ENCODE measurements at regions not wholly inside any gene's neighbourhood (a gene's known extent, or its start where the extent isn't known, plus 50 kb on each side); places are given as distances from the start of the nearest gene placed in this dataset.

GRCh38 chr12:24069532-24070395, 120.3 kb upstream of the SOX5 start (continued):
- TF ChIP-seq KIAA2018 (CRISPR knock-in tag; IDR thresholded peaks at IDR 0.05; ENCODE audit: borderline replicate concordance) (no peak), ZNF773 (CRISPR knock-in tag; IDR thresholded peaks at IDR 0.05; ENCODE audit: borderline replicate concordance) (no peak), ZKSCAN1 (IDR thresholded peaks at IDR 0.05; ENCODE audit: low read length) (no peak), CREM (IDR thresholded peaks at IDR 0.05) (peak; percentile 81; the same call in 1 of the 2 replicates), CREM (CRISPR knock-in tag; IDR thresholded peaks at IDR 0.05) (no peak), MXD3 (CRISPR knock-in tag; IDR thresholded peaks at IDR 0.05) (no peak), BCL3 (CRISPR knock-in tag; IDR thresholded peaks at IDR 0.05) (no peak), MXI1 (IDR thresholded peaks at IDR 0.05; ENCODE audit: borderline replicate concordance, low read depth, low read length) (peak; percentile 50; the same call in 1 of the 3 replicates), NR3C1 (CRISPR knock-in tag; IDR thresholded peaks at IDR 0.05) (no peak), REXO4 (CRISPR knock-in tag; IDR thresholded peaks at IDR 0.05; ENCODE audit: borderline replicate concordance) (no peak), PLRG1 (conservative IDR thresholded peaks at IDR 0.05) (no peak), ZNF687 (CRISPR knock-in tag; IDR thresholded peaks at IDR 0.05) (no peak)

Measured in HepG2 (cell line).